ENCODE measurements at regions not wholly inside any gene's neighbourhood (a gene's known extent, or its start where the extent isn't known, plus 50 kb on each side); places are given as distances from the start of the nearest gene placed in this dataset.

GRCh38 chr11:95690100-95690499 lies 99.5 kb downstream of the FAM76B start:
- ATAC-seq (ENCODE audit: low read depth), result no peak

GRCh38 chr11:95688501-95689222 lies 100.9 kb downstream of the FAM76B start:
- ATAC-seq (ENCODE audit: low read depth) (no peak), DNase-seq (no peak)
- H3K27ac Mint-ChIP-seq, result no peak overlapping the region
- H3K9me3 Mint-ChIP-seq (ENCODE audit: insufficient read depth), result no peaks in the 10 kb centered on the region
- no peaks in the 10 kb centered on the region for H3K36me3 ChIP-seq (replicated peaks in 1 of 2; ENCODE audit: control extremely low read depth in 1 of 2, control insufficient read depth in 1 of 2, extremely low read depth in 1 of 2, insufficient read depth in 2 of 2, low read length in 1 of 2)
- intact Hi-C loops (cut with micrococcal nuclease), result no loop called here
- CTCF ChIA-PET, result interaction anchor here (0.8 to 1.0 kb wide), 3 partner anchors 15 to 536 kb away, joined by 3 to 4 read pairs (median 4); no protein-coding TSS in a partner anchor
- 86% methylated on average over 4 of the region's 7 CpGs for WGBS (ENCODE audit: insufficient coverage)
- no peak overlapping the region for H3K4me2 ChIP-seq (replicated peaks; ENCODE audit: low read depth, low read length, poor library complexity, severe bottlenecking)
- H3K27ac ChIP-seq (ENCODE audit: low read length in 2 of 2), result no peak overlapping the region
- H3K79me2 ChIP-seq (ENCODE audit: control insufficient read depth, insufficient read depth, low read length), result no peaks in the 10 kb centered on the region
- no peaks in the 10 kb centered on the region for H4K20me1 ChIP-seq (ENCODE audit: control insufficient read depth, insufficient read depth, low read length, poor library complexity, severe bottlenecking)
- TF ChIP-seq, protein P1, sequence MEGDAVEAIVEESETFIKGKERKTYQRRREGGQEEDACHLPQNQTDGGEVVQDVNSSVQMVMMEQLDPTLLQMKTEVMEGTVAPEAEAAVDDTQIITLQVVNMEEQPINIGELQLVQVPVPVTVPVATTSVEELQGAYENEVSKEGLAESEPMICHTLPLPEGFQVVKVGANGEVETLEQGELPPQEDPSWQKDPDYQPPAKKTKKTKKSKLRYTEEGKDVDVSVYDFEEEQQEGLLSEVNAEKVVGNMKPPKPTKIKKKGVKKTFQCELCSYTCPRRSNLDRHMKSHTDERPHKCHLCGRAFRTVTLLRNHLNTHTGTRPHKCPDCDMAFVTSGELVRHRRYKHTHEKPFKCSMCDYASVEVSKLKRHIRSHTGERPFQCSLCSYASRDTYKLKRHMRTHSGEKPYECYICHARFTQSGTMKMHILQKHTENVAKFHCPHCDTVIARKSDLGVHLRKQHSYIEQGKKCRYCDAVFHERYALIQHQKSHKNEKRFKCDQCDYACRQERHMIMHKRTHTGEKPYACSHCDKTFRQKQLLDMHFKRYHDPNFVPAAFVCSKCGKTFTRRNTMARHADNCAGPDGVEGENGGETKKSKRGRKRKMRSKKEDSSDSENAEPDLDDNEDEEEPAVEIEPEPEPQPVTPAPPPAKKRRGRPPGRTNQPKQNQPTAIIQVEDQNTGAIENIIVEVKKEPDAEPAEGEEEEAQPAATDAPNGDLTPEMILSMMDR (IDR thresholded peaks at IDR 0.05), result no peak
- no peak for TF ChIP-seq EZH2 (IDR thresholded peaks at IDR 0.05; ENCODE audit: borderline replicate concordance, insufficient read depth, low read depth, low read length, poor library complexity, severe bottlenecking)
- no peak overlapping the region for H3K9ac ChIP-seq (ENCODE audit: low read length)
- no peak overlapping the region for H3K4me3 Mint-ChIP-seq
- peaks cover 25 to 28% of the 10 kb centered on the region in 2 donors for H3K4me1 ChIP-seq (ENCODE audit: control insufficient read depth in 2 of 2, insufficient read depth in 2 of 2, low read length in 2 of 2)
- no peaks in the 10 kb centered on the region for H3K27me3 Mint-ChIP-seq
- POLR2A ChIA-PET, result no interaction called here
- no peaks in the 10 kb centered on the region for H3K27me3 ChIP-seq (replicated peaks in 1 of 4; ENCODE audit: control extremely low read depth in 1 of 4, control insufficient read depth in 3 of 4, insufficient read depth in 4 of 4, low read length in 3 of 4)
- H2AFZ ChIP-seq (ENCODE audit: insufficient read depth, low read depth, low read length, poor library complexity, severe bottlenecking), result no peak overlapping the region
- H3K4me3 ChIP-seq (ENCODE audit: control extremely low read depth in 1 of 5, extremely low read depth in 1 of 5, insufficient read depth in 1 of 5, low read depth in 2 of 5, low read length in 4 of 5), result no peak overlapping the region
- peaks cover under 1% of the 10 kb centered on the region for H3K4me1 Mint-ChIP-seq
- no peaks in the 10 kb centered on the region for H3K9me3 ChIP-seq (ENCODE audit: control extremely low read depth in 1 of 3, control insufficient read depth in 2 of 3, insufficient read depth in 1 of 3, low read length in 2 of 3)

More at GRCh38 chr11:95690100-95690499, 99.5 kb downstream of the FAM76B start:
- ChIA-PET CTCF (interaction anchor here (3.1 kb wide), 1 partner anchor 16 kb away, joined by 17 read pairs; no protein-coding TSS in a partner anchor), POLR2A (no interaction called here)
- Mint-ChIP-seq H3K4me3 (no peak overlapping the region), H3K27ac (no peak overlapping the region), H3K4me1 (peaks cover 9% of the 10 kb centered on the region), H3K9me3 (ENCODE audit: insufficient read depth) (no peaks in the 10 kb centered on the region), H3K27me3 (no peaks in the 10 kb centered on the region)
- Histone ChIP-seq H3K4me3 (ENCODE audit: control extremely low read depth in 1 of 5, extremely low read depth in 1 of 5, insufficient read depth in 1 of 5, low read depth in 2 of 5, low read length in 4 of 5) (no peak overlapping the region), H3K4me1 (ENCODE audit: control insufficient read depth in 2 of 2, insufficient read depth in 2 of 2, low read length in 2 of 2) (peaks cover 25 to 28% of the 10 kb centered on the region in 2 donors), H3K36me3 (replicated peaks in 1 of 2; ENCODE audit: control extremely low read depth in 1 of 2, control insufficient read depth in 1 of 2, extremely low read depth in 1 of 2, insufficient read depth in 2 of 2, low read length in 1 of 2) (no peaks in the 10 kb centered on the region), H3K27me3 (replicated peaks in 1 of 4; ENCODE audit: control extremely low read depth in 1 of 4, control insufficient read depth in 3 of 4, insufficient read depth in 4 of 4, low read length in 3 of 4) (no peaks in the 10 kb centered on the region), H3K9me3 (ENCODE audit: control extremely low read depth in 1 of 3, control insufficient read depth in 2 of 3, insufficient read depth in 1 of 3, low read length in 2 of 3) (no peaks in the 10 kb centered on the region), H4K20me1 (ENCODE audit: control insufficient read depth, insufficient read depth, low read length, poor library complexity, severe bottlenecking) (no peaks in the 10 kb centered on the region), H3K79me2 (ENCODE audit: control insufficient read depth, insufficient read depth, low read length) (no peaks in the 10 kb centered on the region), H3K27ac (ENCODE audit: low read length in 2 of 2) (no peak overlapping the region), H3K4me2 (replicated peaks; ENCODE audit: low read depth, low read length, poor library complexity, severe bottlenecking) (no peak overlapping the region), H3K9ac (ENCODE audit: low read length) (no peak overlapping the region), H2AFZ (ENCODE audit: insufficient read depth, low read depth, low read length, poor library complexity, severe bottlenecking) (no peak overlapping the region)
- intact Hi-C loops (cut with micrococcal nuclease), result loop anchor here (5.0 kb wide), 1 partner anchor 48 kb away; no protein-coding TSS in a partner anchor
- TF ChIP-seq EZH2 (IDR thresholded peaks at IDR 0.05; ENCODE audit: borderline replicate concordance, insufficient read depth, low read depth, low read length, poor library complexity, severe bottlenecking), result no peak
- TF ChIP-seq, protein P1 (IDR thresholded peaks at IDR 0.05), result no peak
- no CpG with 5 or more reads among the region's 3 CpGs for WGBS (ENCODE audit: insufficient coverage)
- DNase-seq, result no peak

Measured in B cell (primary cell).